Neural cell (in vitro differentiated cells): ENCODE measurements at regions not wholly inside any gene's neighbourhood (a gene's known extent, or its start where the extent isn't known, plus 50 kb on each side); places are given as distances from the start of the nearest gene placed in this dataset.

ENCODE experiments used
- CTCF ChIP-seq: fragments of 450-650 bp; IDR thresholded peaks from 2 replicates; pipeline ENCODE4 v1.5.1; 2014; ENCODE audit warnings: antibody characterized with exemption, mild to moderate bottlenecking, moderate library complexity; ENCODE audit not compliant: poor library complexity, severe bottlenecking
- EP300 ChIP-seq: fragments of 450-650 bp; conservative IDR thresholded peaks from 2 replicates; pipeline ENCODE4 v1.6.1; 2014; ENCODE audit warnings: antibody characterized with exemption, mild to moderate bottlenecking, moderate library complexity; ENCODE audit not compliant: poor library complexity, severe bottlenecking
- MXI1 ChIP-seq: fragments of 450-650 bp; conservative IDR thresholded peaks from 2 replicates; pipeline ENCODE4 v1.6.1; 2014; ENCODE audit warnings: antibody characterized with exemption, mild to moderate bottlenecking; ENCODE audit not compliant: poor library complexity, severe bottlenecking

GRCh38 chr7:130904792-130905191 is 170.8 kb upstream of the KLF14 start:
- TF ChIP-seq MXI1 (no peak), EP300 (no peak), CTCF (no peak)
